IgD-negative memory B cell (primary cell): ENCODE measurements at regions not wholly inside any gene's neighbourhood (a gene's known extent, or its start where the extent isn't known, plus 50 kb on each side); places are given as distances from the start of the nearest gene placed in this dataset.

Experiments
- H3K27ac Mint-ChIP-seq, 3 donors: one replicate each; pipeline ENCODE4 v1.8.0; 2020 to 2022; ENCODE audit warnings: mild to moderate bottlenecking in 3 of 3, mixed read lengths in 3 of 3, moderate library complexity in 1 of 3
- H3K27me3 Mint-ChIP-seq: one replicate; pipeline ENCODE4 v1.8.0; 2021; ENCODE audit warnings: mixed read lengths
- H3K36me3 Mint-ChIP-seq: one replicate; pipeline ENCODE4 v1.8.0; 2020; ENCODE audit warnings: mild to moderate bottlenecking, mixed read lengths
- H3K4me1 Mint-ChIP-seq, 3 donors: one replicate each; pipeline ENCODE4 v1.8.0; 2020 to 2022; ENCODE audit warnings: mixed read lengths in 3 of 3, mild to moderate bottlenecking in 1 of 3
- H3K4me3 Mint-ChIP-seq, 4 donors: one replicate each; pipeline ENCODE4 v1.8.0; 2020 to 2022; ENCODE audit warnings: mild to moderate bottlenecking in 4 of 4, mixed read lengths in 4 of 4, moderate library complexity in 3 of 4
- H3K9me3 Mint-ChIP-seq, 3 donors: one replicate each; pipeline ENCODE4 v1.8.0; 2020 to 2021; ENCODE audit warnings: mixed read lengths in 3 of 3, mild to moderate bottlenecking in 1 of 3

DNA sequence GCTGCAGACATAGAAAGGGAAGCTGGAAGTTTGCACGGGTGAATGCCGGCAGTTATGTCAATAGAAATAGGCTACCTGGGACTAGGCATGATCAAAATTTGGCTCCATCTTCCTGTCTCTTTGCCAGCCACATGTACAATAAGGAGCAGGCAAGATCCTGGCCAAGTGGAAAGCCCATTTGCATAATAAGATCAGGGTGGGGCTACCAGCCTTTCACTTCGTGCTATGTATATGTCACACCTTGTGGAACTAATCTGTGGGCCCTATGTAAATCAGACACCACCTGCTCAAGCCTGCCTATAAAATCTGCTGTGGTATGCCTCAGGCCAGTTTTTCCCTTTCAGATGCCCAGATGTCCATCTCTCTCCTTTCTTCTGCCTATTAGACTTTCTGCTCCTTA is 79.3 kb upstream of the DRD2 start:
- peaks cover 0 to 5% (median 3%) of the 10 kb centered on the region in 3 donors for H3K4me1 Mint-ChIP-seq
- H3K36me3 Mint-ChIP-seq, result peaks cover 2% of the 10 kb centered on the region
- no peak overlapping the region for H3K27ac Mint-ChIP-seq
- no peak overlapping the region for H3K4me3 Mint-ChIP-seq
- no peaks in the 10 kb centered on the region for H3K9me3 Mint-ChIP-seq
- H3K27me3 Mint-ChIP-seq, result peaks cover 8% of the 10 kb centered on the region

DNA sequence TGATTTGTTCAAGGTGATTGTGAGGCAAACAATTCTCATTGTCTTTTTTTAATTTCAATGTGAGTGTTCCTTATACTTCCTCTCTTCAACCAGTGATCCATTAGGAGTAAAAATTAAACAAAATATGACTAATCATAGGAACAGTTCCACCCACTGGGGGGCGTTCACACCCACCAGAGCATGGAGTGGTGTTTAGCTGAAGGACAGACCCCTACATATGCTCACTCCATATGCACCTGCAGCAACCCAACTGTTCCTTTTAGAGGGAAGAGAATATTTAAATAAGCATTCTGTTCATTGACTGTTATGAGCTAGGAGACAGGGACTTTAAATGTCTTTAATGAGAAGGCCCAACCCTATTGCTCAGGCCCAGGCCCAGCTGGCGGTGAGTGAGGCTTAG is 78.7 kb upstream of the DRD2 start:
- Mint-ChIP-seq H3K9me3 (no peaks in the 10 kb centered on the region), H3K27ac (no peak overlapping the region), H3K36me3 (peaks cover 2% of the 10 kb centered on the region), H3K4me3 (peak overlapping the region in 1 of 4 donors; percentile 29), H3K27me3 (peaks cover 8% of the 10 kb centered on the region), H3K4me1 (peaks cover 0 to 5% (median 3%) of the 10 kb centered on the region in 3 donors)

DNA sequence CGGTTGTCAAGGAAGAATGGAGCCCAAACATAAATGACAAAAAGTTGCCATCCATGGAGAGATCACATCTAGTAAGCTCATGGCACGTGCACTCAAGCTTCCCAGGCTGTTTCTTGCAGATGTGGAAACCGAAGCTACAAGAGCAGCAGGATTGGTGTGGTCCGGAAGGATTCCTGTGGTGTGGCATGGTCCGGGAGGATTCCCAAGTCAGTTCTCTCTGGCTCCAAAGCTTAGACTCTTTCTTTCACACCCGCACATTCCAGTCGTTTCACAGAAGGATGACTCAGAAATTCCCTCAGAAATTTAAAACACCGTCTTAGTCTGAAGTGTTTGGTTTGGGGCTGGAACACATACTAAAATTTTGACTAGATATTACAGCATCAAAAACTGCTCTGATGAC is 78.0 kb upstream of the DRD2 start:
- Mint-ChIP-seq H3K9me3 (no peaks in the 10 kb centered on the region), H3K27me3 (peaks cover 8% of the 10 kb centered on the region), H3K4me1 (peaks cover 0 to 5% (median 3%) of the 10 kb centered on the region in 3 donors), H3K4me3 (no peak overlapping the region), H3K27ac (no peak overlapping the region), H3K36me3 (peaks cover 2% of the 10 kb centered on the region)

DNA sequence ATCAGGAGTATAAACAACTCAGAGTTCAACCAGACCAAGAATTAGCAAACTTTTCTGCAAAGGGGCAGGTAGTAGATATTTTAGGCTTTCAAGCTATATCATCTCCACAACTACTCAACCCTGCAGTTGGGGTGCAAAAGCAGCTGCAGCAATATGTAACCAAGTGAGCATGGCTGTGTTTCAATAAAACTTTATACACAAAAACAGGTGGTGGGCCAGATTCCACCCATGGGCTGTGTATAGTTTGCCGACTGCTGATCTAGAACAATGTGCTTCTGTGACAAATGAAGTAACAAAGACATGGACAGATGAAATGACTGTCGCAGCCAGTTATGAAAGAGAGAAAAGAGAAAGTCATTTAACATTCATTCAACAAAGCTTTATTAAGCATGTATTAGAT is 77.1 kb upstream of the DRD2 start:
- Mint-ChIP-seq H3K27me3 (peaks cover 9% of the 10 kb centered on the region), H3K4me3 (no peak overlapping the region), H3K36me3 (peaks cover 2% of the 10 kb centered on the region), H3K4me1 (peaks cover 0 to 5% (median 3%) of the 10 kb centered on the region in 3 donors), H3K27ac (no peak overlapping the region), H3K9me3 (no peaks in the 10 kb centered on the region)

DNA sequence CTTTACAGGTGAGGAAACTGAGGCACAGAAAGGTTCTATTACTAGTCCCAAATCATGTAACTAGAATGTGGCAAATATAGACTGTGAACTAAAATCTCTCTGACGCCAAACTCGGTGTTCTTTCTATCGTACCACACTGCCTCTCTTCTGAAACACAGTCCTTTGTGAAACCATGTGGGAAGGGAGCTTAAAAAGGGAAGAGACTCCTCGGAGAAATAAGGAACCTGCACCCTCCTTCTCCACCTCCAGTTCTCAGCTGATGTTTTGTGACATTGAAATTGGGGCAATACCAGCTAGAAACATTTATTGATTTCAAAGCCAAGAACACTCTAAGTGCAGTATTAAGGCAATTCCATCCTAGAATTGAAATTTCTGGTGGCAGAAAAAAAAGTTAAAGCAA is 76.4 kb upstream of the DRD2 start:
- H3K9me3 Mint-ChIP-seq, result no peaks in the 10 kb centered on the region
- no peak overlapping the region for H3K27ac Mint-ChIP-seq
- H3K27me3 Mint-ChIP-seq, result peaks cover 14% of the 10 kb centered on the region
- H3K36me3 Mint-ChIP-seq, result peaks cover 2% of the 10 kb centered on the region
- no peak overlapping the region for H3K4me3 Mint-ChIP-seq
- peaks cover 0 to 5% (median 3%) of the 10 kb centered on the region in 3 donors for H3K4me1 Mint-ChIP-seq

DNA sequence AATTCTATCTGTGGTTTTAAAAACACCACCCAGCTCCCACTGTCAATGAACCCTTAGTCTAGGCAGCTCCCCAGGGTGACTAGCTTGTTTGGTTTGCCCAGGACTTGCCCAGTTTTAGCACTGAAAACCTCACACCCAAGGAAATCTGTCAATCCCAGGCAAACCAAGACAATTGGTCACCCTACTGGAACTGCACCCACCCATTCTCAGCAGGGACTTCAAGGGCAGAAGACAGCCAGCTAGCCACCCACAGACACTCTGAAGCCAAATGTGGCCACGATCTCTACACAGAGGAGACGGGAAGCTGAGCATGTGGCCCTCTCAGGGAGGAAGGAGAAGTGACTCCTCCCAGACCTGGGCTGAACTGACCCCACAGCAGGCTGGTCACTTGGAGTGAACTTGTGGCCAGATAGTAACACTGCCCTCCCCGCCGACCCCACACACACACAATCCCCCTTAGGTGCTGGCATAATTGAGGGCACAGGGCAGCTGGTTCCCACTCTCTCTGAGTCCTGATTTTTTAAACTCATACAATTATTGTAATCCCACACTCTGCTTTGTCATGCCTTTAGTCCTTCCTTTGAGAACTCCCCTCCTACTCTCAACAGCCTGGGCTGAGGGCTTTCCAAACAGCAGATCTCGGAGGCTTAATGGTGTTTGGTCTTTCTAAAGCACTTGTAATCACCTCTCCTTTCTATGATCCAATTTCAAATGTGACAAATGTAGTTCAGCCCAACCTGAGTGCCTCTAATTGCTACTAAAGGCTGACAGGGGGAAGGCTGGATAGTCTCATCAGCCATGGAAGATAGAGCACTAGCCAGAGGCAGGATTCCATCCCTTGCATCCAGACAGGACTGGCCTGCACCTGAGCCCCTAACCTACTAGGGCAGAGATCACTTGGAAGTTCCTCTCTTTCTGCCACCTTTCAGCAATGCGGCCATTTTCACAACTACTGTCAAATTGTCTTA is 74.7 kb upstream of the DRD2 start:
- no peak overlapping the region for H3K4me3 Mint-ChIP-seq

DNA sequence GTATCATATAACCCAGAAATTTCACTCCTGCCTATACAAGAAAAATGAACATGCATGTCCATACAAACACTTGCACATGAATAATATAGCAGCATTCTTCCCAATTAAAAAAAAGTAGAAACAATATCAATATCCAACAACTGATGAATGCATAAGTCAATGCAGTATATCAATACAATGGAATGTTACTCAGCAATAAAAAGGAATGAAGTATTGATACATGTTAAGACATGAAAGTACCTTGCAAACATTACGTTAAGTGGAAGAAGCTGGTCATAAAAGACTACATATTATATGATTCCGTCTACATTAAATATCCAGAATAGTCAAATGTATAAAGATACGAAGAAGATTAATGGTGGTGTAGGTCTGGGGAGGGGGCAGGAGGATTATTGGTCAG is 73.9 kb upstream of the DRD2 start:
- no peaks in the 10 kb centered on the region for H3K4me1 Mint-ChIP-seq

More for the DNA sequence above, 74.7 kb upstream of the DRD2 start:
- Mint-ChIP-seq H3K9me3 (no peaks in the 10 kb centered on the region), H3K4me1 (peaks cover 0 to 3% (median 3%) of the 10 kb centered on the region in 3 donors), H3K27ac (no peak overlapping the region), H3K36me3 (peaks cover 2% of the 10 kb centered on the region), H3K27me3 (peaks cover 16% of the 10 kb centered on the region)

DNA sequence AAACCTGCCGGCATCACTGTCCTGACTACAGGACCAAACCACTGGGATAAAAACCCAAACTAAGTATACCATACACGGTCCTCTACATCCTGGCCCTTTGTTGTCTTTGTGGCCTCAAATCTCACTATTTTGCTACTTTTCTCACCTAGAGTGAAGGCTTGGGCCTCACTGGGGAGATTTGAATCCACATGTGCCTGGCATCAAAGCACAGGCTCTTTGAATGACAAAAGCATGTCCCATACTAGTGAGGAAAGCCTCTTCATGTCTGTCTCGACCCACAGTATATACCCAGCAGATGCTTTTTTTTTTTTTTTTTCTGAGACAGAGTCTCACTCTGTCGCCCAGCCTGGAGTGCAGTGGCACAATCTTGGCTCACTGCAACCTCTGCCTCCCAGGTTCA is 72.5 kb upstream of the DRD2 start:
- Mint-ChIP-seq H3K4me3 (no peak overlapping the region), H3K27me3 (peaks cover 16% of the 10 kb centered on the region), H3K27ac (no peak overlapping the region), H3K9me3 (no peaks in the 10 kb centered on the region), H3K36me3 (no peaks in the 10 kb centered on the region), H3K4me1 (no peaks in the 10 kb centered on the region)

More for the DNA sequence above, 73.9 kb upstream of the DRD2 start:
- Mint-ChIP-seq H3K27me3 (peaks cover 16% of the 10 kb centered on the region), H3K27ac (peak overlapping the region in 1 of 3 donors; percentile 31), H3K9me3 (no peaks in the 10 kb centered on the region), H3K36me3 (peaks cover 2% of the 10 kb centered on the region), H3K4me3 (no peak overlapping the region)

DNA sequence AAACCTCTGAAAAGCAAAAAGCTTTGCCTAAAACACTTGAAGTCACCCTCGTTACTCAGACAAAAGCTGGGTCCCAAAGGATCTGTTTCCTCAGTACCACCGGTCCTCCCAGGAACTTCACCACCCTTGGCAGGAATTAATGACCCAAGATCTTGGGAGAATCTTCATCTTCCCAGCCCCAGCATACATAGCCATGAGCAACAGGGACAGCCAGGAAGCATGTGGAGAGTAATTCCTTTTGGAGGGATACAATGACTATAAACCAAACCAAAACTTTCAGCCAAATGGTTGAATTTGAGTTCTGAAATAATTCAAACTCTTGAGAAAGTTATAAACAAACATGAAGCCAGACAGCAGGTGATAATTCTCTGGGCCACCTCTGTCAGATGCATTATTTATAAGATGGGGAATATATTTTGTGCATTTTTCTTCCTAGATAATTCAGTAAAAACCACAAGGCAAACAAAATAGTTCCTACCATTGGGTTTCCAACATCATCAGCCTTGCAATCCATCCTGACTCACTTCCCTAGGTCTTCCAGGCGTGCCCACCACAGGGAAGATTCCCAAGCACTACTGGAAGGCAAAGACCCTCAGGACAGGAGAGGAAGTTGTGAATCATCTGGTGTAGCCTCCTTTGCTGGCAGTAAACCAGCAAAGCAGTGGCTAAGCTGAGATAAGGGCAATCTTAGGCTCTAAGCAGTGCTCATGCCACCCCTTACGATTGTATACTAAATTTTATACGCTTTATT is 71.7 kb upstream of the DRD2 start:
- H3K4me3 Mint-ChIP-seq, result no peak overlapping the region
- peaks cover 0 to 2% (median 0%) of the 10 kb centered on the region in 3 donors for H3K9me3 Mint-ChIP-seq
- no peaks in the 10 kb centered on the region for H3K36me3 Mint-ChIP-seq
- H3K27me3 Mint-ChIP-seq, result peaks cover 17% of the 10 kb centered on the region
- H3K27ac Mint-ChIP-seq, result no peak overlapping the region
- H3K4me1 Mint-ChIP-seq, result no peaks in the 10 kb centered on the region

DNA sequence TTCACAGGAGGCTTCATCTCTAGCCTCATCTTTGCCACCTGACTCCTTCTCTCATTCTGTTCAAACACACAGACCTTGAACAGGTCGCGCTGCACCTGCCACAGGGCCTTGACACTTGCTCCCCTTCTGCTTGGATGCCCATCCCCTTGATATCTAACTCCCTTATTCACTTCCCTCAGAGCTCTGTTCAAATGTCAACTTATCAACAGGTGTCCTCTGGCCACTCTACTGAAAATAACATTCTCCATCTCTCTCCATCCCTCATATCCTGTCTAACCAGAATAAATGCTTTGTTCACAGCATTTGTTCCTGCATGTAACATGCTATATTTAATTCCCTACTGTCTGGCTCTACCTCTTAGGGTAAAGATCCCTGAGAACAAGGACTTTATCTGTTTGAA is 67.2 kb upstream of the DRD2 start:
- no peak overlapping the region for H3K27ac Mint-ChIP-seq
- H3K4me1 Mint-ChIP-seq, result no peaks in the 10 kb centered on the region
- peaks cover 1% of the 10 kb centered on the region for H3K36me3 Mint-ChIP-seq
- peaks cover 11% of the 10 kb centered on the region for H3K27me3 Mint-ChIP-seq
- no peak overlapping the region for H3K4me3 Mint-ChIP-seq
- H3K9me3 Mint-ChIP-seq, result peaks cover 0 to 2% (median 0%) of the 10 kb centered on the region in 3 donors

DNA sequence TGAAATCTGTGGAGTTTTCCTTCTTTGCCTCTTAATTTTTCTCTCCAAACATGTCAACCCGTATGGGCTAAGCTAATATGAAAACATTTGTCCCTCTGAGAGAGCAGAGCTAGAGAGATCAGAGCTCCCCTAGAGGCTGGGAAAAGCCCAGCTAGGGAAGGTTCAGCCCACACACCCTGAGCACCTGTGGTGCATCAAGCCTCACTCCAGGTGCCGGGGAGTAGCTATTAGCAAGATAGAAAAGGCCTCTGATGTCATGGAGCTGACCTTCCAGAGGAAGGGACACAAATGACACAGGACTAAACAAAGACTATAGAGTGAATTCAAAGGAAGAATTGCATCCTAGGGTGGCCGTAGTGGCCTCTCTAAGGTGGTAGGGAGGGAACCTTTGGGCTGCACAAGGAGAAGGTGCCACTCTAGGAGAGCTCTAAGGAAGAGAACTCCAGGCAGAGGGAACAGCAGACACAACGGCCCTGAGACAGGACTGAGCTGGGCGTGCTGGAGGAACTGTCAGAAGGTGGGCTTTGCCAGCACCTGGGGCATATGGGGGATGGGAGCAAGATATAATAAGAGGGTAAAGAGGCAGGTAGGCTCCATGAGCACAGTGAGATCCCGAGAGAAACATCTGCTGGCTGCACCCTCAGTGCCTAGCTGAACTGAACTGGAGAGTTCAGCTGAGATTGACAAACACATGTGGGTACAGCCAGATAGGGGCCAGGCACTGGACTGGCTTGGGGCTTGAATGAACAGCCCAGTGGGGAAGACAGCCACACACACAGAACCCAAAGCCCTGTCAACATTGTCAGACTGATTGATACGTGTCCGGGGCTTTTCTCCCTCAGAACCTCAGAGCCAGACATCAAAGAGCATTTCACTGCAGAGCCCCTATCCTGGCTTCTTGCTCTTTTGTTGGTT is 65.5 kb upstream of the DRD2 start:
- no peak overlapping the region for H3K27ac Mint-ChIP-seq
- peaks cover 1% of the 10 kb centered on the region for H3K36me3 Mint-ChIP-seq
- peaks cover 0 to 2% (median 0%) of the 10 kb centered on the region in 3 donors for H3K9me3 Mint-ChIP-seq
- peaks cover 6% of the 10 kb centered on the region for H3K27me3 Mint-ChIP-seq
- no peaks in the 10 kb centered on the region for H3K4me1 Mint-ChIP-seq
- H3K4me3 Mint-ChIP-seq, result no peak overlapping the region

DNA sequence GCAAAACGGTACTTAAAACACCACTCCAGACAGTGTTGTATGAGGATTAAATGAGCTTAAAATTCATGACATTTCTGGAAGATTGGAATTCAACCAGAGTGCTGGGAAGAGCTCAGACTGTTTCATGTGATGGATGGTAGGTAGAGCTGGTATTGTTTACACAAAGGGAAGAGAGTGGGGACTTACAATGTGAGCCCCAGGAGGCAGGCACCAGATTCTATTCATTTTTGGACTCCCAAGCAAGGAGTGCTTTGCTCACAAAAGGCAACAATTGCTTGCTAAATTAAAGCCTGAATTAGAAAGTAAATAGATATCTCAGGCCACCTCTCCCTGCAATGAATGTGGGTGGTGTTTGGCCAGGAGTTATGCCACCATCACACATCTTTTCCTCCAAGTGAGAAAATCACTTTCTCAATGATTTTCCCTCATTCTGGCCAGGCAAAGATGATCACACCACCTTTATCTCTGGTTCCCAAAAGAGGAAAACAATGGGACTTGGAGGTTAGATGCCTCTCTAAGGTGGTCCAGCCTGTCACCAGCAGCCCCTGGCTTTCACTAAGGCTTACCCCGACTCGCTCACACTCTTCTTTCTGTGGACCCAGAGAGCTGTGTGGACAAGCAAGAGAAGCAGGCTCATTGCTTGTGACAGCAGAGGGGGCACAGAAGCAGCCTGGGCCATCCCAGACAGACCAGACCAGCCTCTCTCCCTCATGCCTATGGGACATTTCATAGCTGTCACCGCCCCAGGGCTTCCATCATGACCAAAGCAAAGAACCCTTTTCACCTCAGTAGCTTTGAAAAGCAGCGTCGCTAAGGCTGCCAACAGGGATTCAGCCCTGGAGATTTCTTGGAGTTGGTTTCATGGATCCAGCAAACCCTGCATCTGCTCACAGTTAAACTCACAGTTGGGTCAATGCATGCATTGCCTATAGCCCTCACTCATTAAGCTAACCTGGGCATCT is 63.5 kb upstream of the DRD2 start:
- Mint-ChIP-seq H3K36me3 (peaks cover 1% of the 10 kb centered on the region), H3K27ac (no peak overlapping the region), H3K27me3 (peaks cover 4% of the 10 kb centered on the region), H3K9me3 (peaks cover 0 to 2% (median 1%) of the 10 kb centered on the region in 3 donors), H3K4me3 (no peak overlapping the region), H3K4me1 (no peaks in the 10 kb centered on the region)

DNA sequence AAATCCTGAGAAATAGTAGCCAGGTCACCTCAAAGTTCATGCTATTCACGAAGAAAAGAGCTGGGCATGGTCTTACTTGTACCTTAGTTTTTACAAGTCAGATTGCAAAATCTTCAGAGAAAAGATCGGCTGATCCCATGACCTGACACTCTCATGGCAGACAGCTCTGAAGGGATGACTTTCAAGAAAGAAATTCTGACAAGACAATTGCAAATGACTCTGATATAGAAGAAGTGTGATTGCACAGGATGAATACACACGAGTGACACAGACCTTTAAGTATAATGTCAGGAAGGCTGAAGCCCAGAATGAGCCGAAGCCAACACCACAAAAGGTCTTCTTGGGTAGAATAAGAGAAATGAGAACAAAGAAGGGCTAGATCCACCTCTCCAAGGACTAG is 59.4 kb upstream of the DRD2 start:
- H3K36me3 Mint-ChIP-seq, result no peaks in the 10 kb centered on the region
- H3K27ac Mint-ChIP-seq, result no peak overlapping the region
- H3K4me1 Mint-ChIP-seq, result peaks cover 0 to 5% (median 0%) of the 10 kb centered on the region in 3 donors
- peaks cover 6% of the 10 kb centered on the region for H3K27me3 Mint-ChIP-seq
- H3K4me3 Mint-ChIP-seq, result no peak overlapping the region
- peaks cover 0 to 1% (median 0%) of the 10 kb centered on the region in 3 donors for H3K9me3 Mint-ChIP-seq

DNA sequence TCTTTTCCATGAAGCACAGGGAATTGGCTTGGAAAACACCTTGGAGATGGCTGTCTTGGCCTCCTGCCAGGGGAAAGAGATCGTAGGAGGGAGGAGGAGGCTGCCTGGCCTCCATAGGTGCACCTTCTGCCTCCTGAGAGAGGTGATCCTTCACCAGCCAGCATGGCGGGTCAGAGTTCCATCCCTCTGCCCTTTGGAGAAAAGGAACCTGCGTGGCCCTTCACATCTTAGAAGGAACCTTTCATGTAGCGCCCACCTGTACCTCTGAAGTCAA is 58.2 kb upstream of the DRD2 start:
- Mint-ChIP-seq H3K9me3 (peaks cover 0 to 1% (median 0%) of the 10 kb centered on the region in 3 donors), H3K27me3 (peaks cover 6% of the 10 kb centered on the region), H3K4me1 (peaks cover 0 to 5% (median 0%) of the 10 kb centered on the region in 3 donors), H3K36me3 (no peaks in the 10 kb centered on the region), H3K27ac (no peak overlapping the region), H3K4me3 (no peak overlapping the region)
